ENCODE measurements at regions not wholly inside any gene's neighbourhood (a gene's known extent, or its start where the extent isn't known, plus 50 kb on each side); places are given as distances from the start of the nearest gene placed in this dataset.
"Not testable (repeated sequence)": the region's sequence is repeated elsewhere in the genome, so short reads cannot be mapped to it uniquely, and the experiment has no call there.

DNA sequence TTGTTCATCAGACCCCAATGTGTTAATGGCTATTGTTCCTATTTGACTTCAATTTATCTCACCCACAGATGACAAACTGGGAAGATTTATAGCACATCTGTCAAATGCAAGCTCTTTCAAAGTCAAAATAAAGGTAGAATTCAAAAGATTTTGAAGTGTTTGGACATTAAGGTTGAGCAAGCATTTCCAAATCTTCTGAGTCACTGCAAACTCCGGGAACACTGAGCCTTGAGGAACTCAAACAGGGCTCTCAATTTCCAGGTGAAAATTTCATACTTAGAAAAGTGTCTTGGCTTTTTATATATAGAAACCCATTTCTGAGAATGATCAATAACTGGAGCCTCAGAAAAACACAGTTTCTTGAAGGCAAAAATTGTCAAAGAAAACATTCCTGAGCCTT lies 199.5 kb upstream of the IGFBP7 start:
- no peak for DNase-seq (ENCODE audit: low read depth in 4 of 4, low spot score in 3 of 4)

DNA sequence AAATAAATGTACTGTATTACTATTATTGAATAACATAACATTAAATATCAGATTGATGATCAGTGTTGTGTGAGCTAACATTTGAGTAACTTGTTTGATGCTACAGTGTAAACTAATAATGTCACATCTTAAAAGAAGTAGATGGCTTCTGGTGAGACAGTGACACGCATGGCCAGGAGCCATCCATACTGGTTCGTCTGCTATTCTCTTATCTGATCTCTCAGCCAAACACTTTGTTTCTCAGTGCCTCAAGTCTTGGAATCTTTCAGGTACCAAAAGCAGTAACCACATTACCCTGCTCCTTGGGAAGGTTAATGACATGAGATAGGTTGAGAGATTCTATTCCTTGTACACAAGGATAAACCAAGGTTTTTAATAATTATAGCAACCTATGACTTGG lies 198.1 kb upstream of the IGFBP7 start:
- DNase-seq (ENCODE audit: low read depth in 4 of 4, low spot score in 3 of 4): no peak

- DNase-seq (ENCODE audit: low read depth in 4 of 4, low spot score in 3 of 4): no peak
Measured at GRCh38 chr4:57305836-57306235, 195.7 kb upstream of the IGFBP7 start.

DNA sequence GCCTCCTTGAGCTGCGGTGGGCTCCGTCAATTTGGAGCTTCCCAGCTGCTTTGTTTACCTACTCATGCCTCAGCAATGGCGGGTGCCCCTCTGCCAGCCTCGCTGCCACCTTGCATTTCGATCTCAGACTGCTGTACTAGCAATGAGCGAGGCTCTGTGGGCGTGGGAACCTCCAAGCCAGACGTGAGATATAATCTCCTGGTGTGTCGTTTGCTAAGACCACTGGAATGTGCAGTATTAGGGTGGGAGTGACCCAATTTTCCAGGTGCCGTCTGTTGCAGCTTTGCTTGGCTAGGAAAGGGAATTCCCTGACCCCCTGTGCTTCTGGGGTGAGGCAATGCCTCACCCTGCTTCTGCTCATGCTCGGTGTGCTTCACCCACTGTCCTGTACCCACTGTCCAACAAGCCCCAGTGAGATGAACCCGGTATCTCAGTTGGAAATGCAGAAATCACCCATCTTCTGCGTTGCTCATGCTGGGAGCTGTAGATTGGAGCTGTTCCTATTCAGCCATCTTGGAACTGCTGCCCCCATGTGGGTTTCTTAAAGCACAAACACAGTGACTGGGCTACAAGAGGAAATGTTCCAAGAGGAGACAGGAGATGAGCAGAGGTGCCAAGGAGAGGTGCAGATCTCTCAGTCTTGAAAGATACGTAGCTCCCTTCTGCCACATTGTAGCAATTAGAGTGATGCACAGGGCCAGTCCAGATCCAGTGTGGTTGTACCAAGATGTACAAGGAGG lies 193.0 kb upstream of the IGFBP7 start:
- no peak for DNase-seq (ENCODE audit: low read depth in 4 of 4, low spot score in 3 of 4)

- not testable (repeated sequence) for DNase-seq (ENCODE audit: low read depth in 4 of 4, low spot score in 3 of 4)
Measured at GRCh38 chr4:57300300-57300699, 190.1 kb upstream of the IGFBP7 start.

DNA sequence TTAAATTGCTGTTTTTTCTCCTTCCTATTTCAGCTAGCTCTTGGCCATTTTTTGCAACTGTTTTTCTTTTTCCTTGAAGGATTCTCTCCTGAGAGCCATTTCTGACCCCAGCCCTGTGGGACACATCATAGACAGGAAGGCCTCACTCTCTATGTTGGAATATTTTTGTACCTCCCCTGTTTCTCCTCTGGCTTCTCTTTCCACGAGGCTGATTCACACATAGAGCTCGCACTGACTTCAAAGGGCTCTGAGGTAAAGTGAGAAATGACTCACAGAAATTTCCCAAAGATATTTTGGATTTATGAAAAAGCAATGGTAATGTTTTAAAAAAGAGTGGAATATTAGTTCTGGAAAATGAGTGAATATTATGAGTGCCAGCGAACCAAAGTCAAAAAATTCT lies 181.7 kb upstream of the IGFBP7 start:
- DNase-seq (ENCODE audit: low read depth in 4 of 4, low spot score in 3 of 4): no peak

DNA sequence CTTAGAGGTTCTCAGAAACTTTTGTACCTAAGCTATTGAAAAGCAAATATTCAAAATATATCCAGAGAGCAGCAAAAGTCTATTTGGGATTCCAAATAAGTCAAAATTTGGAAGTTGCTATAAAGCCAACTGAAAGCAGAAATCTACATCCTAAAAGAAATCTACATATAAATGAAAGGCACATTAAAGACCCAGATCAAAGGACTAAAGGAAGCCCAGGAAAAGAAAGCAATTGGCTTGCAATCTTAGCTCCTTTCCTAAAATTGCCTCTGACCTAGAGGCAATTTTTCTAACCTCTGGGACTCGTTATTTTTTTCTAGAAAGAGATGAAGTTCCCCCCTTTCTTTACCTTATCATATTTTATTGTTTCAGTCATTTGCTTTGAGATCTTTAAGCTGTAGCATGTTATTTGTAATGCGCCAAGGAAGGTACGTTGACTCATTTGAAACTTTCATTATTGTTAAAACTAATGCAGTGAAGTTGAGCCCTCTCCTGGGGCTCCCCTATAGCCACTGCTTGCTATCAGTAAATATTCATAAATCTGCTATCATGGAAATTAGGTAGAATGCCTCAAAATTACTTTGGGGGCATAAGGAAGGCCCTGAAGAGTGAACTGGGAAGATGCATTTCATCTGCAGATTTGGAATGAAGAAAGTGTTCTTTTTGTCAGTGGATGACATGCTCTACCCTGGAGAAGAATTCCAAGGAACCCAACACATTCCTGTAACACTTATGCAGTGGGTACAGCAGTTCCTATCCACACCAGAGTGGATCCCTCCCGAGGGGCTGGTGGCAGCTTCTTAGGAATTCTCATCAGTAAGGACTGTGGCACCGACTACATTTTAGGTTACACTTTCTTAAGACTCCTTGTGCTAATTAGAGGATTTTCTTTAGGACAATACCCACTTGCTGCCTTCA lies 177.8 kb upstream of the IGFBP7 start:
- no peak for DNase-seq (ENCODE audit: low read depth in 4 of 4, low spot score in 3 of 4)

DNA sequence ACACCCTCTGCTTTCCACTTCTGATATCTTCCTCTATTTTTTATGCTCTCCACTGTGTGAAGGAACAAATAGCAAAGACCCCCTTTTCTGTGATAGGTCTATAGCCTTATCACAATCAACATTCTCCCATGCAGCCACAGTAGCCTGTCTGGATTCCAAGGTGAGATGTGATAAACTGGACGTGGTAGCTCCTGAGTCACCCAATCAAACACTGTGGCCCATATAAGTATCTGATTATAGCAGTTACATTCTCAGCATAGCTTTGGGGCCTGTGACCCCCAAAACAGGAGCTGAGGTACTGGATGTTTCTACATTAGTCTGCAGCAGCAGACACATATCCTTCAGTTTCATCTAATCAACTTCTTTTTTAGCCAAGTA lies 172.7 kb upstream of the IGFBP7 start:
- no peak for DNase-seq (ENCODE audit: low read depth in 4 of 4, low spot score in 3 of 4)

DNA sequence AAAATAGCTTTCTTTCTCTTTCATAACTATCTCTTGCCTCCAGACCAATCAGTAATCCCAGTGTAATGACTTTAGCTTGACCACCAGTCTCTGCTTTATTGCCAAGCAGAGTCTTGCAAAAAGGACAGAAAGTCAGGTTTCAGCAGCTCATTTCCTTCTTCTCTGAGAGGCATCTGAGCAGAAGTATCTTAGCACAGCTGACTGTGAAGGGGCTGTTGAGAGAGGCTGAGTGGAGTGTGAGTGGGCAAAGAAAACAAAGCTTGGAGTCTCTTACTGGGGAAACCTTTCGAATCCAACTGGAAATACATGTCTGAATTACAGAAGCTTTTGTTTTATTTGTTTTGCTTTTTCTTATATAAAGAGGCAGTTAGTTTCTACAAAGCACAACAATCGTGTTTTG lies 170.3 kb upstream of the IGFBP7 start:
- no peak for DNase-seq (ENCODE audit: low read depth in 4 of 4, low spot score in 3 of 4)

DNA sequence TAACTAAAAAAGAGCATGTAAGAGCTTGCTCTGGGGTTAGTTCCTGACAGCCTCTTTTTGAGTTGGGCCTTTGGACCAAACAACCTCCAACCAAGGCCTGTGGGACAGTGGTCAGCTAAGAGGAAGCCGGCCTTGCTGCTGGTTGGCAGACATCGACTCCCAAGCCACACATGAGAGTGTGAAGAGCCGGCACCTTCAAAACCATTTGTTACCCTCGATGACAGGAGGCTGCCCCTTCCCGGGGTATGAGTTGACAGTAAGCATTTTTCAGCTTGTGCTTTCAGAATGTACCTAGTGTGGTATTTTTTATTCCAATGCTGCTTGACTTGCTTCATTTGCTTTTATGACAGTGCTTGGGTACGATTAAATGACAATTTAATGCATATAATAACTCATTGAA lies 168.6 kb upstream of the IGFBP7 start:
- no peak for DNase-seq (ENCODE audit: low read depth in 4 of 4, low spot score in 3 of 4)

DNA sequence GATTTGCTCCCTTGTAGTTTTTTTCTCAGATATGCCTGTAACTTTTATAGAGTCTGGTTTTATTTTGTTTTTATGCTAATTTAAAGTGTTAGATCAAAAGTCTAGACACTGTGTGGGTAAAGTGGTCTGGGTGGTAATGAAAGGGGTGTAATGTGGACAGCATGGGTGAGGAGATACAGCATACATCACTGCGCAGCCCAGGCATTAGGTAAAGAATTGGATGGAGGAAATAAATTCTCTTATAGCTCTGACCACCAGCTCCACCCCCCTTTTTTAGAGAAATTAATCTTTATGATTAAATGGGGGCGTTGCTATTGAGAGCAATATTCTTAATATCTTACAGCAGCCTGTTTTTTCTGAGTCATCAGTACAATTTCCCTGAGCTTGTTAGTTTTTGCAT lies 163.9 kb upstream of the IGFBP7 start:
- no peak for DNase-seq (ENCODE audit: low read depth in 4 of 4, low spot score in 3 of 4)

- no peak for DNase-seq (ENCODE audit: low read depth in 4 of 4, low spot score in 3 of 4)
Measured at GRCh38 chr4:57270346-57270745, 160.2 kb upstream of the IGFBP7 start.

GRCh38 chr4:57265831-57266582 lies 155.8 kb upstream of the IGFBP7 start:
- peak in 3 of 4 donors; percentile 18 to 36 (median 28) for DNase-seq (ENCODE audit: low read depth in 4 of 4, low spot score in 3 of 4)

- no peak for DNase-seq (ENCODE audit: low read depth in 4 of 4, low spot score in 3 of 4)
Measured at GRCh38 chr4:57254754-57255153, 144.6 kb upstream of the IGFBP7 start.

- DNase-seq (ENCODE audit: low read depth in 4 of 4, low spot score in 3 of 4): no peak
Measured at GRCh38 chr4:57249083-57249482, 138.9 kb upstream of the IGFBP7 start.

- DNase-seq (ENCODE audit: low read depth in 4 of 4, low spot score in 3 of 4): no peak
Measured at GRCh38 chr4:57243076-57243475, 132.9 kb upstream of the IGFBP7 start.

- DNase-seq (ENCODE audit: low read depth in 4 of 4, low spot score in 3 of 4): no peak
Measured at GRCh38 chr4:57234252-57234775, 124.1 kb upstream of the IGFBP7 start.

- DNase-seq (ENCODE audit: low read depth in 4 of 4, low spot score in 3 of 4): no peak
Measured at GRCh38 chr4:57233386-57233785, 123.2 kb upstream of the IGFBP7 start.

GRCh38 chr4:57231781-57232180 lies 121.6 kb upstream of the IGFBP7 start:
- no peak for DNase-seq (ENCODE audit: low read depth in 4 of 4, low spot score in 3 of 4)

DNA sequence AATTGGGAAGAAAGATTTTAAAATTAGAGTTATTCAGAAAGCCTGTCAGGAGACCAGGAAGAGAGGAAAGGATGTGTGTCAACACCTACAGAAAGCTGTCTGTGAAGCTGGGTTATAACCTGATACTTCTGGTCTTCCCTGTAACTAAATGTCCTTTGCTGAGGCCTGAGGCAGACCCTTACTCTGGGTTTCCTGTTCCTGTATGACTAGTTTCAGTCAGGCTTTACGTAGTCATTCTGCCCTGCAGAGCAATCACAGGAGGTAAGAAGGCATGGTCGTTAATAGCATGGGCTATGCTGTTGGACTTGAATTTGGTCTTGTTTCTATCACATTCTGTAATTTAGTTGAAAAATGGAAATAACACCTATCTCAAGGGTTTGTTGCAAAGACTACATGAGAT lies 110.5 kb upstream of the IGFBP7 start:
- no peak for DNase-seq (ENCODE audit: low read depth in 4 of 4, low spot score in 3 of 4)

DNA sequence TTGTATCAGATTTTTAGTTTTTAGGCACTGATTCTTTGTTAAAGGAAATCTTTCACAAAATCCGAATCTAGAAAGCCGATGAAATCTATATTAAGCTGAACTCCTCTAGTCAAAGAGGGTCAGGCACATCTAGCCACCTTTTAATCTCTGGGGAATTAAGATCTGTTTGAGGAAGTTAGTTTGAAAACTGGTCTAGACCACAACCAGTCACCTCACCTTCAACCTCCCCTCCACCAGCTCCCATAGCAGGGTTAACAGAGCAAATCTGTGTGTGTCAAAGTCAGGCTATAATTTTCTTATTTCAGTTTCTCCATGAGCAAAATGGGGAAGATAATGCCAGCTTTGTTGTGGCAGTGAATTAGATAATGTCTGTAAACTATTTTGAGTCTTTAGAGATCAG lies 110.0 kb upstream of the IGFBP7 start:
- no peak for DNase-seq (ENCODE audit: low read depth in 4 of 4, low spot score in 3 of 4)

All from right renal pelvis (tissue), 4 donors.